H9 (cell line): ENCODE measurements at regions not wholly inside any gene's neighbourhood (a gene's known extent, or its start where the extent isn't known, plus 50 kb on each side); places are given as distances from the start of the nearest gene placed in this dataset.
"Not testable (repeated sequence)": the region's sequence is repeated elsewhere in the genome, so short reads cannot be mapped to it uniquely, and the experiment has no call there.

Source experiments
- DNase-seq: peaks from one replicate; pipeline ENCODE4 v3.0.0-alpha.2; 2017
- H2AFZ ChIP-seq: one replicate; pipeline ENCODE4 v1.6.1; 2013; ENCODE audit warnings: mild to moderate bottlenecking, low read length, control low read depth, moderate library complexity
- H2AK5ac ChIP-seq: 2 replicates; pipeline ENCODE4 v1.6.1; 2013; ENCODE audit warnings: low read length, control low read depth, mixed read lengths; ENCODE audit not compliant: insufficient read length
- H2BK120ac ChIP-seq: one replicate; pipeline ENCODE4 v1.6.1; 2013; ENCODE audit warnings: low read depth, mild to moderate bottlenecking, low read length, control low read depth, inconsistent platforms; ENCODE audit not compliant: poor library complexity, severe bottlenecking
- H2BK12ac ChIP-seq: 2 replicates; pipeline ENCODE4 v1.6.1; 2013; ENCODE audit warnings: low read length, control low read depth, mixed read lengths, low read depth; ENCODE audit not compliant: insufficient read length
- H2BK15ac ChIP-seq: 2 replicates; pipeline ENCODE4 v1.6.1; 2013; ENCODE audit warnings: low read depth, low read length, control low read depth
- H2BK20ac ChIP-seq: one replicate; pipeline ENCODE4 v1.6.1; 2013; ENCODE audit warnings: low read depth, mild to moderate bottlenecking, low read length, control low read depth, inconsistent platforms; ENCODE audit not compliant: poor library complexity, severe bottlenecking
- H2BK5ac ChIP-seq: 2 replicates; pipeline ENCODE4 v1.6.1; 2013; ENCODE audit warnings: low read length, control low read depth, mixed read lengths; ENCODE audit not compliant: insufficient read length
- H3K14ac ChIP-seq: 2 replicates; pipeline ENCODE4 v1.6.1; 2013; ENCODE audit warnings: low read length, control low read depth; ENCODE audit not compliant: insufficient read depth
- H3K18ac ChIP-seq: 2 replicates; pipeline ENCODE4 v1.6.1; 2013; ENCODE audit warnings: low read depth, mild to moderate bottlenecking, mixed read lengths, low read length, control low read depth; ENCODE audit not compliant: insufficient read length
- H3K23ac ChIP-seq: 2 replicates; pipeline ENCODE4 v1.6.1; 2013; ENCODE audit warnings: low read length, control low read depth, mixed read lengths, low read depth; ENCODE audit not compliant: insufficient read length
- H3K23me2 ChIP-seq: 2 replicates; pipeline ENCODE4 v1.6.1; 2013; ENCODE audit warnings: low read depth, mild to moderate bottlenecking, mixed read lengths, low read length, control low read depth; ENCODE audit not compliant: insufficient read length, poor library complexity, severe bottlenecking
- H3K27ac ChIP-seq: 2 replicates; pipeline ENCODE4 v1.5.1; 2013; ENCODE audit warnings: low read length, control low read depth, mixed read lengths, low read depth; ENCODE audit not compliant: insufficient read length
- H3K27me3 ChIP-seq: 2 replicates; pipeline ENCODE4 v1.6.1; 2013; ENCODE audit warnings: low read length, control low read depth, inconsistent platforms; ENCODE audit not compliant: insufficient read depth
- H3K4ac ChIP-seq: 2 replicates; pipeline ENCODE4 v1.6.1; 2013; ENCODE audit warnings: low read depth, mild to moderate bottlenecking, control low read depth, inconsistent platforms, low read length, moderate library complexity
- H3K4me1 ChIP-seq: 2 replicates; pipeline ENCODE4 v1.6.1; 2013; ENCODE audit warnings: low read length, control low read depth, inconsistent platforms; ENCODE audit not compliant: insufficient read depth
- H3K4me2 ChIP-seq: 2 replicates; pipeline ENCODE4 v1.6.1; 2013; ENCODE audit warnings: low read length, control low read depth, mixed read lengths; ENCODE audit not compliant: insufficient read length, insufficient read depth
- H3K56ac ChIP-seq: 2 replicates; pipeline ENCODE4 v1.6.1; 2013; ENCODE audit warnings: low read depth, mild to moderate bottlenecking, mixed read lengths, low read length, control low read depth; ENCODE audit not compliant: insufficient read length
- H3K79me1 ChIP-seq: 2 replicates; pipeline ENCODE4 v1.6.1; 2013; ENCODE audit warnings: low read depth, mild to moderate bottlenecking, moderate library complexity, low read length, control low read depth, inconsistent platforms; ENCODE audit not compliant: insufficient read depth, poor library complexity, severe bottlenecking
- H3K79me2 ChIP-seq: 2 replicates; pipeline ENCODE4 v1.6.1; 2013; ENCODE audit warnings: low read length, control low read depth, inconsistent platforms; ENCODE audit not compliant: insufficient read depth
- H3K9ac ChIP-seq: 2 replicates; pipeline ENCODE4 v1.6.1; 2013; ENCODE audit warnings: low read length, control low read depth, mixed read lengths; ENCODE audit not compliant: insufficient read length; ENCODE audit errors: extremely low read depth
- H3K9me3 ChIP-seq: one replicate; pipeline ENCODE4 v1.6.1; 2013; ENCODE audit warnings: low read depth, low read length, inconsistent platforms; ENCODE audit not compliant: control insufficient read depth
- H3T11ph ChIP-seq: one replicate; pipeline ENCODE4 v1.6.1; 2013; ENCODE audit warnings: mild to moderate bottlenecking, low read length, control low read depth, inconsistent platforms
- H4K20me1 ChIP-seq: one replicate; pipeline ENCODE4 v1.6.1; 2013; ENCODE audit not compliant: control insufficient read depth, insufficient read length, insufficient read depth
- H4K5ac ChIP-seq: 2 replicates; pipeline ENCODE4 v1.6.1; 2013; ENCODE audit warnings: low read depth, mild to moderate bottlenecking, mixed read lengths, low read length, control low read depth; ENCODE audit not compliant: insufficient read length
- H4K8ac ChIP-seq: replicated peaks from 2 replicates; pipeline ENCODE4 v1.6.1; 2013; ENCODE audit warnings: low read length, control low read depth, mixed read lengths, low read depth; ENCODE audit not compliant: insufficient read length
- H4K91ac ChIP-seq: 2 replicates; pipeline ENCODE4 v1.6.1; 2013; ENCODE audit warnings: low read depth, mild to moderate bottlenecking, moderate library complexity, mixed read lengths, low read length, control low read depth; ENCODE audit not compliant: insufficient read length
- H3K27ac Mint-ChIP-seq, 3 experiments: 2 replicates in 2 of 3; 3 replicates in 1 of 3; pipeline ENCODE4 v1.8.0; 2020 to 2021; ENCODE audit warnings: mixed read lengths in 3 of 3, mild to moderate bottlenecking in 1 of 3, moderate library complexity in 1 of 3
- H3K27me3 Mint-ChIP-seq: 2 replicates; pipeline ENCODE4 v1.8.0; 2021; ENCODE audit warnings: low read depth, mild to moderate bottlenecking, moderate library complexity, mixed read lengths
- H3K36me3 Mint-ChIP-seq, 3 experiments: 2 replicates in 2 of 3; 3 replicates in 1 of 3; pipeline ENCODE4 v1.8.0; 2020 to 2021; ENCODE audit warnings: low read depth in 3 of 3, mixed read lengths in 3 of 3; ENCODE audit not compliant: insufficient read depth in 1 of 3
- H3K4me1 Mint-ChIP-seq, 2 experiments: 2 replicates each; pipeline ENCODE4 v1.8.0; 2020; ENCODE audit warnings: mixed read lengths in 2 of 2
- H3K4me3 Mint-ChIP-seq, 2 experiments: 2 replicates in 1 of 2; 3 replicates in 1 of 2; pipeline ENCODE4 v1.8.0; 2020 to 2021; ENCODE audit warnings: mild to moderate bottlenecking in 2 of 2, mixed read lengths in 2 of 2, moderate library complexity in 1 of 2
- H3K9me3 Mint-ChIP-seq, 2 experiments: 2 replicates in 1 of 2; 3 replicates in 1 of 2; pipeline ENCODE4 v1.8.0; 2020; ENCODE audit warnings: mild to moderate bottlenecking in 2 of 2, mixed read lengths in 2 of 2, moderate library complexity in 1 of 2
- WGBS: extraction: QIAGEN DNeasy Blood & Tissue Kit; methylation state at CpG from one replicate; pipeline ENCODE4 v1.1.7; 2013; ENCODE audit warnings: missing lambda C conversion rate, low lambda C conversion rate, mixed read lengths; ENCODE audit not compliant: insufficient read length; ENCODE audit errors: extremely low coverage; 5-methylcytosine and 5-hydroxymethylcytosine counted together

DNA sequence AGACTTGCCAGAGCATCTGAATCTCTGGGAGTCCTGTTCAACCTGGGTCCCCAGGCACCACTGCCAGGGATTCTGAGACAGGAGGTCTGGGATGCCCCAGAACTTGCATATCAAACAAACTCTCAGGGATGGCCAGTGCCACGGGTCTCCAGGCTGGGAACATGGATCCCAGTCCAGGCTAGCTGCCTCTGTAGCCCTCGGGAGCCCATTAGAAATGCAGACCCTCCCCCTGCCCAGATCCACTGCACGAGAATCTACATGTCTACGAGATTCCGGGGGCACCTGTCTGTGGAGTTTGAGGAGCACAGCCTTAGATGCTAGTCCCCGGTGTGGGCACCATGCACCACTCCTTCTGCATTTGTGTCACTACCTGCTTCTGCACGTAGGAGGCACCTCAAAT, 183.9 kb downstream of the NPIPB11 start:
- not testable (repeated sequence) for H3K27ac ChIP-seq, H3K27ac Mint-ChIP-seq, H3K23ac ChIP-seq, H3K4me1 ChIP-seq, H3K27me3 Mint-ChIP-seq, H3K56ac ChIP-seq, H2AK5ac ChIP-seq, H3K4me1 Mint-ChIP-seq, H3K4me3 Mint-ChIP-seq, H3K14ac ChIP-seq, H2BK20ac ChIP-seq, H3T11ph ChIP-seq, H2BK120ac ChIP-seq, H4K91ac ChIP-seq, H2AFZ ChIP-seq, H3K9me3 ChIP-seq, H2BK5ac ChIP-seq, H4K5ac ChIP-seq, H2BK15ac ChIP-seq, H3K27me3 ChIP-seq, H3K79me1 ChIP-seq, H4K20me1 ChIP-seq, H4K8ac ChIP-seq, H3K4me2 ChIP-seq, H2BK12ac ChIP-seq, DNase-seq, H3K18ac ChIP-seq, H3K79me2 ChIP-seq, H3K4ac ChIP-seq, H3K9ac ChIP-seq, H3K23me2 ChIP-seq
- peaks cover 20 to 24% of the 10 kb centered on the region in 2 experiments for H3K9me3 Mint-ChIP-seq
- H3K36me3 Mint-ChIP-seq, result peaks cover 0 to 17% (median 9%) of the 10 kb centered on the region in 3 experiments; a peak in 6 of 7 replicates
- WGBS, result no CpG with 5 or more reads among the region's 7 CpGs

DNA sequence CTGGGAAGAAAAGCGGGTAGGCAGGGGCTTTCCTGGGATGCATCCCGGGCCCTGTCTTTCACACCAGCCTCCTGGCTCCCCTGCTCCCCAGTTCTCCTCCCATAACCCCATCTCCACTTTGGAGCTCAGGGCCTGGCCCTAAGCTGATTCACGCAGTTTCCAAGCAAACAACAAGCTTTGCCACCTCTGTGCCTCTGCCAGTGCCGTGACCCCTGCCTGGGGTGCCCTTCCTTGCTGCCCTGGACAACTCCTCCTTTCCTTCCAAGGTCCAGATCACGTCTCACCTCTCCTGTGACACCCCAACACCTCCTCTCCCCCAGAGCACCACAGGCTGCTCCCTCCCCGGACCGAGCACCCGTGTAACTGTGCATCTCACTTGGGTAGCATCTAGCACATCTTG, 184.5 kb downstream of the NPIPB11 start:
- H4K8ac ChIP-seq, H2AFZ ChIP-seq, H3K27me3 Mint-ChIP-seq, H2BK20ac ChIP-seq, H3K4me2 ChIP-seq, H4K5ac ChIP-seq, H2BK5ac ChIP-seq, H3K18ac ChIP-seq, H3K9me3 ChIP-seq, H4K91ac ChIP-seq, H3K56ac ChIP-seq, H4K20me1 ChIP-seq, H3K27ac ChIP-seq, H3K4me1 ChIP-seq, H2AK5ac ChIP-seq, DNase-seq, H3K27me3 ChIP-seq, H3K9ac ChIP-seq, H3K23ac ChIP-seq, H3K79me1 ChIP-seq, H3K4ac ChIP-seq, H3K4me3 Mint-ChIP-seq, H2BK12ac ChIP-seq, H2BK120ac ChIP-seq, H3K4me1 Mint-ChIP-seq, H2BK15ac ChIP-seq, H3K14ac ChIP-seq, H3K23me2 ChIP-seq, H3T11ph ChIP-seq, H3K79me2 ChIP-seq, H3K27ac Mint-ChIP-seq: not testable (repeated sequence)
- peaks cover 20 to 24% of the 10 kb centered on the region in 2 experiments for H3K9me3 Mint-ChIP-seq
- peaks cover 0 to 17% (median 9%) of the 10 kb centered on the region in 3 experiments; a peak in 6 of 7 replicates for H3K36me3 Mint-ChIP-seq
- no CpG with 5 or more reads among the region's 8 CpGs for WGBS
